Esophagus mucosa (tissue), 1 donor: ENCODE measurements at regions not wholly inside any gene's neighbourhood (a gene's known extent, or its start where the extent isn't known, plus 50 kb on each side); places are given as distances from the start of the nearest gene placed in this dataset.
"Not testable (repeated sequence)": the region's sequence is repeated elsewhere in the genome, so short reads cannot be mapped to it uniquely, and the experiment has no call there.

ENCODE experiments used
- ATAC-seq: fragments of 200-7000 bp; cut with Tn5 transposase; one replicate; pipeline ENCODE4 v1.9.1; 2020
- donor health status: DM: yes; HTN: yes; CAD: no.

DNA sequence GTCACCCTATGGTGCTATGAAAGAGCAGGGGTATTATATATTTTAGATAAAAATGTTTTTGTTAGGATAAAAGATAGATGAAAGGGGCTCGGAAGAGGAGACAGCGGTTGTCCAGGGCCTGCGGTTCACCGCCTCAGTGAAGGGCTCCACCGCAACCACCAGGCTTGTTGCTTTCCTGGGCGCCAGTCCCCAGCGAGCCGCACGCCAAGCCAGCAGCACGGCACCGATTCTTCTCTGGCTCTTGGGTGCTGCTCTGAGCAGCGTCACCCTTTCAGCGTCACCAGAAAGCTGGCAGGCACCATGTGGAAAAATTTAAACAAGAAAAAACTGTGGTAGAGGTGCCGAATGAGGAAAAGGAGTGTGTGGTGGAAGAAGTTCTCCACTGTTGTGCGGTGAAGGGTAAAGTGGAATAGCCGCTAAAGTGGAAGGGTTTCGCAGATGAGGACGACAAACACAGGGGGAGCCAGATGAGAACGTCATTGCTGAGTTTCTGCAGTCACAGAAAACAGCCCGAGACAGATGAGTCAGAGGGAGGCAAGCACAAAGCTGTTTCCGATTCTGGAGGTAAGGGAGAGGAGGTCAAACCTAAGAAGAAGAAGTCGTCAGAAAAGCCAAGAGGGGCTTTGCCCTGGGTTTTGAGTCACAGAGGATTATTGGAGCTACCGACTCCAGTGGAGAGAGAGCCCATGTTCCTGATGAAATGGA, 569.2 kb downstream of the ZBBX start:
- no peak for ATAC-seq

DNA sequence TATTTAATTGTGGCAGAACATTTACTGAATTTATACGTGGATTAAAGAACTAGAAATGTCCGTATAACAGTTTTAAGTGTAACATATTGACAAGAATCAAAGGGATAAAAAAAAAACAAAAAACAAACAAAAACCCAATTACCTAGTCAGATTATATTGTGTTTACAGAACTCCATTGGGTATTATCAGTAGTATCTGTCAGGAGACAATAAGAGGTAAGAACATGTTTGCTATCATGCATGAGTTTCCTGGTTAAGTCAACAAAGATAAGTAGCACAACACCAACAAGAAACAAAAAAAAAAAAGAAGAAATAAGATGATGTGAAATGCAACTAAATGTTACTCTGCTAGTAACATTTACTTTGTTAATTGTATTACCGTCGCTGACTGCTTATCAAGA, 570.6 kb downstream of the ZBBX start:
- no peak for ATAC-seq

DNA sequence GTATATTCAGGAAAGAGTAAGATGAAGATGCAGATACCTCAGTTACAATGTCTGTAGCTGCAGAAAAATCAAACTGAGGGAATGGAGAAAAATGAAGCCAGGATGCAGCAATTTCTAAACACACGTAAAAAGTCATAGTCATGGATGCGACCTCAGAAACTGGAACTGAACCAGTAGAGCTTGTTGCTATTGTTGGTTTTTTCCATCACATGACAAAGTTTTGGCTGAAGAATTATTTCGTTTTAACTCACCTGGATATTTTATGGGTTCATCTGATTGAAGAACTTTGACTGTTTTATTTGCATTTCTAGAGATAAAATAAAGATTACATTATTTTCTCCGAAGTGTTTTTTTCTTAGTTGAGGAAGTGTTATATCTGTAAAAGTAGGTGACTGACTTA, 591.2 kb downstream of the ZBBX start:
- no peak for ATAC-seq

DNA sequence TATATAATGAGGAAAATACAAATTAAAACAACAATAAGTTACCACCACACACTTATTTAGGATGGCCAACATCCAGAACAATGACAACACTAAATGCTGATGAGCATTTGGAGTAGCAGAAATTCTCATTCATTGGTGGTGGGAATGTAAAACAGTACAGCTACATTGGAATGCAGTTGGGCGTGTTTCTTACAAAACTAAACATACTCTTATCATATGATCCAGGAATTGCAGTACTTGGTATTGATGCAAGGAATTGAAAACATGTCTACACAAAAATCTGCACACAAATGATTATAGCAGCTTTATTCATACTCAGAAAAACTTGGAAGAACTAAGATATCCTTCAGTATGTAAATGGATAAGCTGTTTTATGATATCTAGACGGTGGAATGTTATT, 594.2 kb downstream of the ZBBX start:
- no peak for ATAC-seq

DNA sequence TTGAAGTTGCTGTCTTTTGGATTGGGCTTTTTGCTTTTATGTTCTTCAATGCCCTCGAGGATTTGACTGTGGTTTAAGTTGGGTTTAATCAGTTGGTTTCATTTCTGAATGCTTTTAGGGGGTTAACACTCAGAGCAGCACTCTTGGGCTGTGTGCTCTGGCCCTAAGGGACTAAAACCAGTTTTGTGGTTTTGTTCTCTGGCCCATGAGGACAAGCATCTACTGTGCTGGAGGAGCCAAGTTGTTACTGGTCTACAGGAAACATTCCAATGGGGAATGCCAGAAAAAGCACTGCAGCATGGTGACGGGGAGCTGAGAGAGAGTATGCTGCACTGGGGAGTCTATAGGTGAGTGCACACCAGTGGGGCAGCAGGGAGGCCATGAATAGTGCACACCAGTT, 596.9 kb downstream of the ZBBX start:
- no peak for ATAC-seq

DNA sequence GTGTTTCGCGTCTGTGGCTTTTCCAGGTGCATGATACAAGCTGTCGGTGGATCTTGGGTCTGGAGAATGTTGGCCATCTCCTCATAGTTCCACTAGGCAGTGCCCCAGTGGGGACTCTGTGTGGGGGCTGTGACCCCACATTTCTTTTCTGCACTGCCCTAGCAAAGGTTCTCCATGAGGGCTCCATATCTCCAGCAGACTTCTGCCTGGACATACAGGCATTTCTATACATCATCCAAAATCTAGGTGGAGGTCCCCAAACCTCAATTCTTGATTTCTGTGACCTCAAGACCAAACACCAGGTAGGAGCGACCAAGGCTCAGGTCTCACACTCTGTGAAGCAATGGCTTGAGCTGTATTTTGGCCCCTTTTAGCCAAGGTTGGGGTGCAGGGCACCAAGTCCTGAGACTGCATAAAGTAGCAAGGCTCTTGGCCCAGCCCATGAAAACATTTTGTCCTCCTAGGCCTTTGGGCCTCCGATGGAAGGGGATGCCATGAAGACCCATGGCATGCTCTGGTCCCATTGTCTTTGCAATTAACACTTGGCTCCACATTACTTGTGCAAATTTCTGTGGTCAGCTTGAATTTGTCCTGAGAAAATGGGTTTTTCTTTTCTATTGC, 615.3 kb downstream of the ZBBX start:
- no peak for ATAC-seq

DNA sequence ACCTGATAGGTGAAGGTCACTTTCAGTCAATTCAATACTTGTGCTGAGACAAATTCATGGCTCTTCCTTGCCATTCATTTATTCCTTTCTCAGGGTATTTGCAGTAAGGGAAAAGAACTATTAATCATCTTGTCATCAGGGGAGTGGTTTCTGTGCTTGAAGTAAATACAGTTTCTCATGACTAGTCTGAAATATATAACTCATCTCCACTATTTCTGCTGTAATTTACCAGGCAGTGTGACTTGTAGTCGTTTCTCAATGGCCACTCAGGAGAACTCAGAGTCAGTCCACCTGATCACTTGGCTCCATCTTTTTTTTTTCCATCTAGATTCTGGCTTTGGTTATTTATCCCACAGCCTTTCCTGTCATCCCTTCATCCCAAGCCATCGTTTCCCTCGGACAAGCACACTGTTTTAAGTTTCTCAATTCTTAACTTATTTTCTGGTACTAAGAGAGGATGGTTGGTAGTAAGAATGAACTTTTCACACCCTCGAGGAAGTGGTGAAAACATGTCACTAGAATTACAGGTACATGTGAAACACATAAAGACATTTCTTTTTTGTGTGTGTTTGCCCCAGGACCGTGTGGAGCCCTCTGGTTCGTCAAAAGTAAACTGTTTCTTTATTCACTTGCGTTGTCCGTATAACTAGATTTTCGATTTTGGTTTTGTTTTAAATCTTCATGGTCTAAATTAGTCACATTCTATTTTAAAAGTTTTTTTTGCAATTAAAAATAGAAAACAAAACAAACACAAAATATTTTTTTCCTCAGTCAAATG, 620.2 kb downstream of the ZBBX start:
- no peak for ATAC-seq

DNA sequence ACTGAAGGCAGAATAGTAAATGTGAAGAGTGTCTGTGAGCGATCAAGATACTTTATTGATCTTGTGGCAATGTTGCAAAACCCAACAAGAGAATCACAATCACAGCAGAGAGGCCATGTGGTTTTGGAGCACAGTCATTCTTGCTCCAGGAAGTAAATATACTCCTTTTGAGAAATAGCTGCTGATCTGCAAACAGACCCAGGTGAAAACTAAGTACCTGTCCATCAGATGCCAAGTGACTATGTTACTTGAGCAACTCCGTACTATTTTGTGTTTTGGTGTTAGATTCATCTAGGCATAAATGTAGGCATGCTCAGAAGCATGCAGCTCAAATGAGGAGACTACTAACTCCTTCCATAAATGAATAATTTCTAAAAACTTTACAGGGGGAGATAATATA, 627.9 kb downstream of the ZBBX start:
- no peak for ATAC-seq

DNA sequence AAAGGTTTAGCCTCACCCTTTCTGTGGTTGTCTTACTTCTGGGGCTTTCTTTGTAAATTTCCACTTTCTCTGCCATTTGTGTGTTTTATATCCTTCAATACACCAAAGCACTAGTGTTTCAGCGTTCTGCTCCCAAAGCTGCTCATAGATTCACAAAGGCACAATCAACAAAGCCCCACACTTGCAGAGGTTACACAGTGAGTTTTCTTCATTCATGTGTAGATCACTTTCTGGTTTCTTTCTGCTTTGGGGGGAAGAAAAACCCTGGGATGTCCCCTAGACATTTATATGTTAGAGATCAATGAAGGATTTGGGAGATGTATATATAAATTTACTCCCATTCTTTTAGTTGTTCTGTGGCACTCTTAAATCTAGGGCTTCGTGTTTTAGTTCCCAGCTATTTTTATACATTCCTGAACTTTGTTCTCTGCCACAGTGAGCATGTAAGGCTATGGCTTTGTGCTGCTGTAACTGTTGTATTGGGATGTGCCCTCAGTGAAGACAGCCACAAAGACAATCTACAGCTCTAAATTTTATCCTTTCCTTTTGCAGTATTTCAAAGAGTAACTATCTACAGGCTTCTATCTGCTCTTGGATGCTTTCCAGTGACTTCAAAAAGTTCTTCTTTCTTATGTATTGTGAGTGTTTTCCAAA, 636.5 kb downstream of the ZBBX start:
- no peak for ATAC-seq

DNA sequence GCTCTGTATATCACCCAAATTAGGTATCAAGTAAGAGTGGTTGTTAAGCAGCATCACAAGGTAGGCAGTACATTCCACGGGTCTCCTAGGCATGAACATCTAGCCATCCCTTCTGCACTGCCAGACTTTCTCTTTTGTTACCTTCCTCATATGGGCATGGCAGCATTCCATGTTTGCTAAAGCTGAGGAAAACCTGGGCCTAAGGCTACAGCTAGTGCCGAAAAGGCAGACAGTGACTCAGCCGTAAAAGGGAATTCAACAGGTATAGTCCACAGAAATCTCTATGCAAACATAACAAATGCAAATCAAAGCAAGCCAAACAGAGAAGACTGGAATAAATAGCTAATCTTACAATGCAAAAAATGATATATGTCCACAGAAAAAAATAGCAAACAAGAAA, 645.4 kb downstream of the ZBBX start:
- no peak for ATAC-seq

DNA sequence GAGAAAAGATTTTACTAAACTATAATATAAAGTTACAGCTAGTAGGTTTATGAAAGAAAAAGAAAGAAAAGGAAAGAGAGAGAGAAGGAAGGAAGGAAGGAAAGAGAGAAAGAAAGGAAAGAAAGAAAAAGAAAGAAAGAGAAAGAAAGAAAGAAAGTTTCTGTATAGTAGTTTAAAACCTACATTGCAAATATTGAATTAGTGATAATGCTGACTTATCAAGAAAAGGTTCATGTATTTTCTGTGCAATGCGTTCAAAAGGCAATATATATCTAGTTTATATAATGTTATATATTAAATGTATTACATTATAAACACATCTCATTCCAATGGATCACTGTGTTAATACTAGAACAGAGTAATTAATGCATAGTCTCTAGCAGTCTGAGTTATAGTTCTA, 648.4 kb downstream of the ZBBX start:
- no peak for ATAC-seq

DNA sequence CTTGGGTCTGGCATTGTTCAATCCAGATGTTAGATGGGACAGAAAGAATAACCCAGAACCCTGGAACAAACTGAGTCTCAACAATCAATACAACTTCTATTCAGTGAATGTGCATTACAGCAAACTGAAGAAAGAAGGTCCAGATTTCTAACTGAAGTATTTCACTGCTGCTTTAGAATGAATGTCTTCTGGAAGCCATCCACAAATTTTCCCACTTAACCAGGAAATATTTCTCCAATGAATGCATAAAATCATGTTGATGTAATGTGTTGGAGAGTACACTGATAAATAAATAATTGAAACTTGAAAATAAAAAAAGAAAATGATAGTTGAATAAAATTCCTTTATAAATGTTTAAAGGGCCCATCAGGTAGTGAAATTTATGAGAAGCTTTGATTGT, 658.6 kb downstream of the ZBBX start:
- no peak for ATAC-seq

DNA sequence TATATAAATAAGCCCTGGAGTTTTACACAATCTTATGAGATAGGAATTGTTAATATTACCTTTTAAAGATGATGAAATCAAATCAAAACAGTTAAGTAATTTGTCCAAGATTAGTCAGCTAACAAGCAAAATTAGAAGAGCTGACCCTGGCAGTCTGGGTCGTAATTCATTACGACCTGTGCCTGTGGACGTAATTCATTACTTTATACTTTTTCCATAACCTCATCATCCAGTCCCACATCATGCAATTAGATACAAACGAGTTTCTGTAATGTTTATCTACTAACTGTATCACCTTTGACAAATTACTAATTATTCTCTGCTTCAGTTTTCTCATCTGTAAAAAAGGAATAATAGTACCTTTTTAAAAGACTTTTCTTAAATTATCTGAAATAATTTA, 665.9 kb downstream of the ZBBX start:
- ATAC-seq = no peak

DNA sequence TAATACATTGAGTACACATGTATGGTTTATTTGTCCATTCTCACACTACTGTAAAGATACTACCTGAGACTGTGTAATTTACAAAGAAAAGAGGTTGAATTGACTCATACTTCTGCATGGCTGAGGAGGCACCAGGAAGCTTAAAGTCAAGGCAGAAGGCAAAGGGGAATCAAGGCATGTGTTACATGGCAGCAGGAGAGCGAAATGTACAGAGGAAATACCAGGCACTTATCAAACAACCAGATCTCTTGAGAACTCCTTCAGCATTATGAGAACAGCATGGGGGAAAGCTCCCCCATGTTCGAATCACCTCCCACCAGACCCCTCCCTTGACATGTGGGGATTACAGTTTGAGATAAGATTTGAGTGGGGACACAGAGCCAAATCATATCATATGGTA, 666.3 kb downstream of the ZBBX start:
- ATAC-seq = no peak

DNA sequence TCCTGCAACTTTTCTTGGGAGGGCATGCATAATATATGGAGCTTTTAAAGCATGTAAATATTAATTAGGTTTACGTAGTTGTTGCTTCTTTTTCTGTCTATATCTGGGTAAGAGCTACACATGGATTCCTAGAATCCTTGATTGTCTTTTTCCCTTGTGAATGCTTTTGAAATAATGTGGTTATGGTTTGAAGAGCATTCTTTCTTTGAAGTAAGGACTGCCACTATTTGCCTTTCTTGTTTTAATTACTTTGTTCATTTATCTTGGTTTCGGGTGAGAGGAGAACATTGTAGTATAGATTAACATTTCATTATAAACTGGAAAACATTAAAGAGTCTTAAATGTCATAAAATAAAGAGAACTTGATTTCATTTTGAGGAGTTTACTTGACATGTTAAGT, 674.0 kb downstream of the ZBBX start:
- ATAC-seq = no peak

DNA sequence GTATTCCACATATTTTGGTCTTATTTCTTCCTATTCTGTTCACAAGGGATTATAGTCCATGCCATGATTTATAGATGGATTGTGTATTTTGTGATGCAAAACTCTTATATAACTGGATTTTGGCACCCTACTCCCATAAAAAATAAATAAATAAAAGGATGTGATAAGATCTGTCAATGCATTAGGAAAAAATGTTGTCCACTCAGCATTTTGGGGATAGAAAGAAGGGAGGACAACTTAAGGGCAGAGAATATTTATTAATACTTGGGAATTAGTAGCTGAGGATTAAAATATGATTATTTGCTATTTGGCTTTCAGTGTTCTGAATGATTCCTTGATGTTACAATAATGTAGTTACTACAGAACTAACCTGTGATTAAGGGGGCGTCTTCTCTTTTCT, 682.6 kb downstream of the ZBBX start:
- ATAC-seq = no peak

DNA sequence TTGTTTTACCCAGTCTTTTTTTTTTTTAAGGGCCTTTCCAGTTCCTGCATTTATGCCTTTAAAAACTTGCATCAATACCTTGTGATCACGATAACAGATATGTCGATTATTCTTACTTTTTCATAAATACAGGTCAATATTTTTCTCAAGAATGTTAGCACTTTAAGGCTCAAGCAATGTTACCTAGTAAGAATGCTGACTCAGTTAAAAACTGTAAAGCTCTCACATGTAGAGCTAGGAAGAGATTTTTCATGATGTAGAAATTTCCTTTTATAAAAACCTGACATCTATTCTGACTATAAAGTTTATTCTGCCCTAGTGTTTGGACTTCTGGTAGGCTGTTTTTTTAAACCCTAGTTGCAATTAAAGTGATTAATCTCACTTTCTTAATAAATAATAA, 684.0 kb downstream of the ZBBX start:
- ATAC-seq = no peak

DNA sequence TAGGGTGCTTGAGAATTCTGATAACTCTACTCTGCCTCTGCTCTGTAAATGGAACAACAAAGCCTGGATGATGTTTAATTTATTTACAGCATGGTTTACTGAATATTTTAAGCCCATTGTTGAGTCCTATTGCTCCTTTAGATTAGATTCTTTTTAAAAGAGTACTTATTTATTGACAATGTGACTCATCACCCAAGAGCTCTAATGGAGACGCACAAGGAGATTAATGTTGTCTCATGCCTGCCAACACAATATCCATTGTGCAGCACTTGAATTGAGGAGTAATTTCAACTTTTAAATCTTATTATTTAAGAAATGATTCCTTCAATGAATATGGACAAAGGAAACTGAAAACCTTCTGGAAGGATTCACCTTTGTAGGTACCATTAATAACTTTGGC, 691.4 kb downstream of the ZBBX start:
- no peak for ATAC-seq

DNA sequence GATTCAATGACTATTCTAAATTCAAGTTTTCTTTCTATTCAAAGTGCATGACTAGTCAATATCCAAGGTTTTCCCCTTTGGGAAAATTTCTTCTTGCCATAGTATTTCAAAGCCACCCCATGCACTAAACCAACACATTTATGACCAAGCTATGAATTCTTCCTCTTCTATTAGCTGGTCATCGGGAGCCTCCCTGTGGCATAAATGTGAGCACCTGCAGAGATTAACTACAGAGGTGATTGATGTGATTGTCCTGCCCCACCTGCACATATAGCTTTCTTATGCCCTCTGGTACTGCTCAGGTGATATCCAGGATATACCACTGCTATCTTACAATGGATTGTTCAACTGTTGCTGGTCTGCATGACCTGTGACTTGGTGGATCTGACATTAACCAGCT, 694.9 kb downstream of the ZBBX start:
- ATAC-seq = no peak

DNA sequence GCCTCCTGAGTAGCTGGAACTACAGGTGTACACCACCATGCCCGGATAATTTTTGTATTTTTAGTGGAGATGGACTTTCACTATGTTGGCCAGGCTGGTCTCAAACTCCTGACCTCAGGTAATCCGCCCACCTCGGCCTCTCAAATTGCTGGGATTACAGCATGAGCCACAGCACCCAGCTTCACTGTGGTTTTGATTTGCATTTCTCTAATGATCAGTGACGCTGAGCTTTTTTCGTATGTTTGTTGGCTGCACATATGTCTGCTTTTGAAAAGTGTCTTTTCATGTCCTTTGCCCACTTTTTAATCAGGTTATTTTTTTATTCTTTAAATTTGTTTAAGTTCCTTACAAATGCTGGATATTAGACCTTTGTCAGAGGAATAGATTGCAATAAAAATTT, 696.0 kb downstream of the ZBBX start:
- not testable (repeated sequence) for ATAC-seq

DNA sequence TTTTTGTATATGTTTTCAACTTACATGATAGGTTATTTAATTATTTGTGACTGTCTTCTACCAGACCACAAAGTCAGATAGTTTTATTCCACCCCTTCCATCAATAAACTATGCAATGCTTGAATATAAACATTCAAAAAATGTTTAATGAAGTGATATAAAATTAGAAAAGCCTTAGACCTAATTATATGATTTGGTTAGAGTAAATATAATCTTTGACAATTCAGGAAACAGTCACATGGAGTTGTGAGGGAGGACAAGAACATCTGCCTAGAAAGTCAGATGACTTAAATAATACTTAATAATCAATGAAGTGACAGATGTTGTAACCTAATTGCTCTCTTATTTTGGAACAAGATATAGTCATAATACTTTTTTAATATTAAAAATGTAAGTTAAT, 710.3 kb downstream of the ZBBX start:
- no peak for ATAC-seq

DNA sequence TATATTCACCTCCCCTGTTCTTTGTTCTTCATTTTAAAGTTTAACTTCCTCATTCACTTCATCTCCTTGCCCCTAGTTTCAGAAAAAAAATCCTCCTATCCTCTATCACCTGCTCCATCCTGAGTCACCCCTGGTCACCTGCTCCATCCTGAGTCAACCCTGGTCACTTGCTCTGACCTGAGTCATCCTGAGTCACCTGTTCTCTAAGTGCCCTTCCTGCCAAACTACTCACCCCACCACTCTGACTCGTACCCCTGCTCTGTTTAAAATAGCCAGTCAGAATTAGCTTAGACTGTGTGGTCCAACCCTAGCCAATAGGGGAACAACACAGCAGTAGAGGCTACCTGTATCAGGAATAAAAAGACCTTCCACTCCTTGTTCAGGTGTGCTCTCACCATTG, 716.9 kb downstream of the ZBBX start:
- ATAC-seq = no peak

DNA sequence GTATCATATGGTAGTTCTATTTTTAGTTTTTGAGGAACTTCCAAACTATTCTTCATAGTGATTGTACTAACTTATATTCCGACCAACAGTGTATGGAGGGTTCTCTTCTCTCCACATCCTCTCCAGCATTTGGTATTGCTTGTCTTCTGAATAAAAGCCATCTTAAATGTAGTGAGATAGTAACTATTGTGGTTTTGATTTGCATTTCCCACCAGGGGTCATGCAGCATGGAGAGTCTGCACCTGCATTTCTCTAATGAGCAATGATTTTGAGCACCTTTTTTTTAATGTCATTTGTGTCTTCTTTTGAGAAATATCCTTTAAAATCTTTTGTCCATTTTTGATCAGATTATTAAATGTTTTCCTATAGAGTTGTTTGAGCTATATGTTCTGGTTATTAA, 718.5 kb downstream of the ZBBX start:
- no peak for ATAC-seq

DNA sequence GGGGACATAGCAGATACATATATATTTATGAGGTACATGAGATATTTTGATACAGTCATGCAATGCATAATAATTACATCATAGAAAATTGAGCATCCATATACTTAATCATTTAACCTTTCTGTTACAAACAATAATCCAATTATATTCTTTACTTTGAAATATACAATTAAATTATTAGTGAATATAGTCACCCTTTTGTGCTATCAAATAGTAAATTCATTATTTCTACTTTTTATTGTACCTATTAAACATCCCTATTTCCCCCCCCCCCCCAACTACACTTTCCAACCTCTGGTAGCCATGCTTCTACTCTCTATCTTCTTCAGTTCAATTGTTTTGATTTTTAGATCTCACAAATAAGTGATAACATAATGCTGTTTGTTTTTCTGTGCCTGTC, 719.1 kb downstream of the ZBBX start:
- no peak for ATAC-seq
